Neural crest cell (in vitro differentiated cells): ENCODE measurements at regions not wholly inside any gene's neighbourhood (a gene's known extent, or its start where the extent isn't known, plus 50 kb on each side); places are given as distances from the start of the nearest gene placed in this dataset.

Experiments
- DNase-seq: peaks from one replicate; pipeline ENCODE4 v3.0.0; 2021; ENCODE audit warnings: low read depth, mixed read lengths, low spot score
- H3K27ac Mint-ChIP-seq: one replicate; pipeline ENCODE4 v1.8.0; 2021; ENCODE audit warnings: mild to moderate bottlenecking, mixed read lengths; ENCODE audit not compliant: unreplicated experiment
- H3K27me3 Mint-ChIP-seq: 2 replicates; pipeline ENCODE4 v1.8.0; 2021; ENCODE audit warnings: low read depth, mild to moderate bottlenecking, mixed read lengths
- H3K36me3 Mint-ChIP-seq: 2 replicates; pipeline ENCODE4 v1.8.0; 2021; ENCODE audit warnings: low read depth, mild to moderate bottlenecking, mixed read lengths
- H3K4me1 Mint-ChIP-seq: 2 replicates; pipeline ENCODE4 v1.8.0; 2021; ENCODE audit warnings: mixed read lengths
- H3K4me3 Mint-ChIP-seq: one replicate; pipeline ENCODE4 v1.8.0; 2021; ENCODE audit warnings: mild to moderate bottlenecking, mixed read lengths
- H3K9me3 Mint-ChIP-seq: 2 replicates; pipeline ENCODE4 v1.8.0; 2021; ENCODE audit warnings: mixed read lengths
- CTCF ChIP-seq: fragments of 200-600 bp; sonication (generic); conservative IDR thresholded peaks from 2 replicates; pipeline ENCODE4 v1.5.0; 2021; ENCODE audit warnings: antibody characterized with exemption, mild to moderate bottlenecking

GRCh38 chr12:86826051-86826450 is 569.9 kb upstream of the MGAT4C start:
- Mint-ChIP-seq H3K27ac (no peak overlapping the region), H3K27me3 (no peaks in the 10 kb centered on the region), H3K4me3 (no peak overlapping the region), H3K9me3 (no peaks in the 10 kb centered on the region), H3K4me1 (no peaks in the 10 kb centered on the region), H3K36me3 (no peaks in the 10 kb centered on the region)
- TF ChIP-seq CTCF, result no peak
- DNase-seq, result no peak

- peaks cover 2% of the 10 kb centered on the region for H3K9me3 Mint-ChIP-seq
- no peak overlapping the region for H3K4me3 Mint-ChIP-seq
- no peaks in the 10 kb centered on the region for H3K36me3 Mint-ChIP-seq
- H3K4me1 Mint-ChIP-seq, result no peaks in the 10 kb centered on the region
- TF ChIP-seq CTCF, result no peak
- H3K27me3 Mint-ChIP-seq, result no peaks in the 10 kb centered on the region
- no peak overlapping the region for H3K27ac Mint-ChIP-seq
- no peak for DNase-seq
Observed at GRCh38 chr12:86801439-86801838, 545.2 kb upstream of the MGAT4C start.

GRCh38 chr12:86799616-86800015 is 543.4 kb upstream of the MGAT4C start:
- no peak for DNase-seq
- H3K36me3 Mint-ChIP-seq, result no peaks in the 10 kb centered on the region
- no peak overlapping the region for H3K27ac Mint-ChIP-seq
- H3K4me1 Mint-ChIP-seq, result no peaks in the 10 kb centered on the region
- H3K4me3 Mint-ChIP-seq, result no peak overlapping the region
- H3K9me3 Mint-ChIP-seq, result no peaks in the 10 kb centered on the region
- H3K27me3 Mint-ChIP-seq, result no peaks in the 10 kb centered on the region
- no peak for TF ChIP-seq CTCF

GRCh38 chr12:86796550-86796949 is 540.4 kb upstream of the MGAT4C start:
- Mint-ChIP-seq H3K4me1 (no peaks in the 10 kb centered on the region), H3K27me3 (no peaks in the 10 kb centered on the region), H3K36me3 (no peaks in the 10 kb centered on the region), H3K4me3 (no peak overlapping the region), H3K27ac (no peak overlapping the region), H3K9me3 (no peaks in the 10 kb centered on the region)
- DNase-seq, result no peak
- no peak for TF ChIP-seq CTCF

- TF ChIP-seq CTCF, result no peak
- DNase-seq, result no peak
- Mint-ChIP-seq H3K36me3 (no peaks in the 10 kb centered on the region), H3K27me3 (no peaks in the 10 kb centered on the region), H3K27ac (no peak overlapping the region), H3K4me3 (no peak overlapping the region), H3K9me3 (no peaks in the 10 kb centered on the region), H3K4me1 (no peaks in the 10 kb centered on the region)
Observed at GRCh38 chr12:86788661-86789060, 532.5 kb upstream of the MGAT4C start.

- no peak overlapping the region for H3K4me3 Mint-ChIP-seq
- no peak for DNase-seq
Observed at GRCh38 chr12:86787419-86787818, 531.2 kb upstream of the MGAT4C start.

More at GRCh38 chr12:86787419-86787818, 531.2 kb upstream of the MGAT4C start:
- Mint-ChIP-seq H3K9me3 (no peaks in the 10 kb centered on the region), H3K27me3 (no peaks in the 10 kb centered on the region), H3K27ac (no peak overlapping the region), H3K4me1 (no peaks in the 10 kb centered on the region), H3K36me3 (no peaks in the 10 kb centered on the region)
- TF ChIP-seq CTCF, result no peak
